Mesothelial cell of epicardium (in vitro differentiated cells): ENCODE measurements at regions not wholly inside any gene's neighbourhood (a gene's known extent, or its start where the extent isn't known, plus 50 kb on each side); places are given as distances from the start of the nearest gene placed in this dataset.

Experiments
- DNase-seq, 2 experiments: peaks; one replicate each; pipeline ENCODE4 v3.0.0; 2021; ENCODE audit warnings: low spot score in 2 of 2; ENCODE audit not compliant: unreplicated experiment in 2 of 2
- H3K27ac Mint-ChIP-seq: 2 replicates; pipeline ENCODE4 v1.8.0; 2021; ENCODE audit warnings: mixed read lengths
- H3K27me3 Mint-ChIP-seq: 2 replicates; pipeline ENCODE4 v1.8.0; 2021; ENCODE audit warnings: low read depth, mixed read lengths
- H3K36me3 Mint-ChIP-seq: 2 replicates; pipeline ENCODE4 v1.8.0; 2021; ENCODE audit warnings: mixed read lengths
- H3K4me1 Mint-ChIP-seq: 2 replicates; pipeline ENCODE4 v1.8.0; 2021; ENCODE audit warnings: mixed read lengths
- H3K4me3 Mint-ChIP-seq: 2 replicates; pipeline ENCODE4 v1.8.0; 2021; ENCODE audit warnings: mild to moderate bottlenecking, moderate library complexity, mixed read lengths
- H3K9me3 Mint-ChIP-seq: 2 replicates; pipeline ENCODE4 v1.8.0; 2021; ENCODE audit warnings: mixed read lengths
- CTCF ChIP-seq: fragments of 200-600 bp; sonication (generic); IDR thresholded peaks from one replicate; pipeline ENCODE4 v1.5.0; 2021; ENCODE audit warnings: antibody characterized with exemption; ENCODE audit not compliant: unreplicated experiment

- Mint-ChIP-seq H3K4me3 (no peak overlapping the region), H3K4me1 (no peaks in the 10 kb centered on the region), H3K36me3 (no peaks in the 10 kb centered on the region), H3K9me3 (no peaks in the 10 kb centered on the region), H3K27ac (no peak overlapping the region), H3K27me3 (no peaks in the 10 kb centered on the region)
- DNase-seq: no peak
- TF ChIP-seq CTCF: no peak
Observed at GRCh38 chr7:124542476-124542875, 223.1 kb downstream of the GPR37 start.

GRCh38 chr7:124536156-124536762, 229.3 kb downstream of the GPR37 start:
- no peak for TF ChIP-seq CTCF
- no peaks in the 10 kb centered on the region for H3K27me3 Mint-ChIP-seq
- DNase-seq: no peak
- H3K27ac Mint-ChIP-seq: no peak overlapping the region
- no peaks in the 10 kb centered on the region for H3K36me3 Mint-ChIP-seq
- H3K4me1 Mint-ChIP-seq: no peaks in the 10 kb centered on the region
- no peak overlapping the region for H3K4me3 Mint-ChIP-seq
- H3K9me3 Mint-ChIP-seq: no peaks in the 10 kb centered on the region

GRCh38 chr7:124532166-124532565, 233.4 kb downstream of the GPR37 start:
- H3K4me1 Mint-ChIP-seq: no peaks in the 10 kb centered on the region
- H3K27ac Mint-ChIP-seq: no peak overlapping the region
- H3K9me3 Mint-ChIP-seq: peaks cover 22% of the 10 kb centered on the region
- no peak for DNase-seq
- no peak for TF ChIP-seq CTCF
- H3K36me3 Mint-ChIP-seq: no peaks in the 10 kb centered on the region
- no peak overlapping the region for H3K4me3 Mint-ChIP-seq
- no peaks in the 10 kb centered on the region for H3K27me3 Mint-ChIP-seq

GRCh38 chr7:124516911-124517310, 248.7 kb downstream of the GPR37 start:
- Mint-ChIP-seq H3K9me3 (no peaks in the 10 kb centered on the region), H3K36me3 (no peaks in the 10 kb centered on the region), H3K27me3 (no peaks in the 10 kb centered on the region), H3K4me1 (no peaks in the 10 kb centered on the region), H3K27ac (no peak overlapping the region), H3K4me3 (no peak overlapping the region)
- DNase-seq: no peak
- TF ChIP-seq CTCF: no peak

GRCh38 chr7:124515106-124515830, 250.3 kb downstream of the GPR37 start:
- no peak overlapping the region for H3K27ac Mint-ChIP-seq
- H3K4me3 Mint-ChIP-seq: no peak overlapping the region
- no peaks in the 10 kb centered on the region for H3K36me3 Mint-ChIP-seq
- H3K9me3 Mint-ChIP-seq: peaks cover 3% of the 10 kb centered on the region
- no peak for DNase-seq
- no peaks in the 10 kb centered on the region for H3K4me1 Mint-ChIP-seq
- H3K27me3 Mint-ChIP-seq: no peaks in the 10 kb centered on the region
- no peak for TF ChIP-seq CTCF
